Middle frontal gyrus (tissue), 1 donor: ENCODE measurements at regions not wholly inside any gene's neighbourhood (a gene's known extent, or its start where the extent isn't known, plus 50 kb on each side); places are given as distances from the start of the nearest gene placed in this dataset.

Experiments
- DNase-seq: peaks from one replicate; pipeline ENCODE4 v3.0.0-alpha.2; 2015; ENCODE audit warnings: low spot score; ENCODE audit errors: extremely low spot score

DNA sequence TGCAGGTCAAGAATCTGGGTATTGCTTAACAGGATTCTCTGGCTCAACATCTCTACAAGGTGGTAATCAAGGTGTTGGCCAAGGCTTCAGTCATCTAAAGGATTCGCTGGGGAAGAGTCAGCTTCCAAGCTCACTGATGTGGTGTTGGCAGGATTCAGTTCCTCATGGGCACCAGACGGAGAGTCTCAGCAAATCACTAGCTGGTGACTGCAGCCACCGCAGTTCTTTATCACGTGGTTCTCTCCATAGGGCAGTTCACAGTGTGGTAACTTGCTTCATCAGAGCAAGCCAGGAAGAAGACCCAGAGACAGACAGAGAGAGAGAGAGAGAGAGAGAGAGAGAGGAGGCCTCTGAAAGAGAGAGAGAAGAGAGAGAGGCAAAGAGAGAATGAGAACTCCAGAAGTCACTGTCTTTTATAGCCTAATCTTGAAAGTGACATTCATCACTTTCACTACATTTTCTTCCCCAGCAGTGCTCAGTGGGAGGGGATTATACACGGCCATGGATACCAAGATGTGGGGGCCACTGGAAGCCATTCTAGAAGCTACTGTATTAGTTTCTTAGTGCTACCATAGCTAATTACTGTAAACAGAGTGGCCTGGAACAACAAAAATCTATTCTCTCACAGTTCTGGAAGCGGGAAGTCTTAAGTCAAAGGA, 109.2 kb upstream of the SMIM23 start:
- no peak for DNase-seq

DNA sequence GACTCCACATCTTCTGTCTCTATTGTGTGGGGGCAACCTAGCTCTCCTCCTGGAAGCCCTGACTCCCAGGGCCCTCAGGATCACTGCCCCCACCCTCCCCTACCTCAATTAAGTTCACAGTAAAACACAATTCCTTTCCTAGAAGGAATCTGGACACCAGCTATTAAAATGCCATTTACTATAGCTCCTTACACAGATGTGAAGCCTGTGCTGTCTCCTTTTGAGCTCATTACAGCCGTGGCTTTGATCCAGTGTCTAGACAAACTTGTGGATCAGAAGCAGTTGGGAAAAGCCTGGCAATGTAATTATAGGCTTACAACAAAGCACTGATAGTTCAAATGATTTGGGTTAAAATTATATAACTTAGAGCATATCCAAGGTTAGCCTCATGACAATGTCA, 107.0 kb upstream of the SMIM23 start:
- no peak for DNase-seq

GRCh38 chr5:171680485-171680884, 105.1 kb upstream of the SMIM23 start:
- DNase-seq, result no peak

GRCh38 chr5:171681061-171681460, 104.6 kb upstream of the SMIM23 start:
- DNase-seq, result no peak

DNA sequence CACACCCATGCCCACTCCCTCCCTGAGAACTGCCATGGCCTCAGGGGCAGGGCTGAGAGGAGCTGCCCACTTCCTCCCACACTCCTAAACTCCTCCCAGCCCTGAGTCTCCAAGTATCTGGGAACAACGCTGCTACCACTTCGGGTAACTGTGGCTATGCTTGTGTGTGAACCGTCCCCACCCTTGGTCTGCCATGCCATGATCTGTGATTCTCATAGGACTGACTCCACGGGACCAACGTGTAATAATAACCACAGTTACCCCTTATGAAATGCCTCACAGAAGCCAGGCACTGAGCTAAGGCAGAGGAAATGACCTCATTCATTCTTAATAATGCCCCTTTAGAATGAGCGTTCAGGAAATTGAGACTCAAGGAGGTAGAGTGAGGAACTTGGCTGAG, 103.9 kb upstream of the SMIM23 start:
- DNase-seq, result no peak

GRCh38 chr5:171682801-171683200, 102.8 kb upstream of the SMIM23 start:
- DNase-seq, result no peak

- no peak for DNase-seq
These were observed 101.4 kb upstream of the SMIM23 start for GRCh38 chr5:171684169-171684568.

DNA sequence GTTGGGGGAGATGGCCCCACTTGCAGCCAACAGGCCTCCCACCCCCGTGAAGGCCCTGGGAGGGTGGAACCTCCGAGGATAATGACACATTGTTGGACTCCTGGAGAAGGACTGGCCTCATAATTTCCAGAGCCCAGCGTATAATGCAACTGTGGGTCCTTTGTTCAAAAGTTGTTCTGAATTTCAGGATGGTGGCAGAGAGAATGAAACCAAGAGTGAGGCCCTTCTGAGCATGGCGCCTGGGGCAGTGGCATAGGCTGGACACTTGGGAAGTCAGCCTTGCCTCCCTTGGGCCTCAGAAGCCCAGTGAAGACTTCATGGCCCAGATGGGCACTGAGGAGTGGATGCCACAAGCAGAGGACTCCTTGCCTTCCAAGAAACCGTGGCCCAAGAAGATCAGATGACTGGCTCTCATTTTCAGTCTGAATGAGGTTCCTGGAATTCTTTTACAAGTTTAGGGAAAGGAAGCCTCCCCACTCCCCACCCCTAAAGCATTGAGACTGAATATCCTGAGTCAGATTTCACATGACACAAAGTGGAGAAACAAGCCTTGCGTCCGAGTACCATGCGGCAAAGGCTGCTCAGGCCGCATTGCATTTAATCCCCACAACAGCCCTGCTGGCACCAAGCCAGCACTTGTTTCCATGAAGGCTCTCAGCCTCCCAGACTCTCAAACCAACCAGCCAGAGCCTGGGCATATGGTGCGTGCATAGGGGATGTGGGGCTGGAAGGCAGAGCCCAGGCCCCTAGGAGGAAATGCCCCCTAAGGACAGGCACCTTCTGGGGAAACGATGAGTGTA, 96.7 kb upstream of the SMIM23 start:
- no peak for DNase-seq

GRCh38 chr5:171689853-171690417, 95.7 kb upstream of the SMIM23 start:
- DNase-seq, result no peak

GRCh38 chr5:171692107-171692506, 93.5 kb upstream of the SMIM23 start:
- no peak for DNase-seq

GRCh38 chr5:171692936-171693335, 92.7 kb upstream of the SMIM23 start:
- DNase-seq, result no peak

DNA sequence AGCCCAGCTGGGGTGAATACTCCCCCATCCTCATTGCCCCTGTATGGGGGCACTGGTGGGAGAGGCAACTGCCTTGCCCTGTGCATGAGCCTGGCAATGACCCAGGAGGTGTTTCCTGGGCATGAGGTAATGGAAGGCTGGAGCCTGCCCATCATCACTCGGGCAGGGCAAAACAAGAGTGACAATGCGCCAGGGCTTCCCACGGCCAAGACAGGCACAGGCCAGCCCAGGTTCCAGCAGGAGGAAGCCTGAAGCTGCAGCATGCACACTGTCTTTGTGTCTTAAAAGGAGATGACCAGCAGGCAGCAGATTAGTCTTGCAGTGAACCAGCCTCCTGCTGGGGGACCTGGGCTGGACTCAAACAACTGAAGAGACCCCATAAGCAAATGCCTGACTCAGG, 92.2 kb upstream of the SMIM23 start:
- no peak for DNase-seq

- DNase-seq, result no peak
These were observed 89.8 kb upstream of the SMIM23 start for GRCh38 chr5:171695804-171696203.

- DNase-seq, result no peak
These were observed 88.2 kb upstream of the SMIM23 start for GRCh38 chr5:171697221-171698102.

GRCh38 chr5:171700318-171700912, 85.2 kb upstream of the SMIM23 start:
- no peak for DNase-seq

DNA sequence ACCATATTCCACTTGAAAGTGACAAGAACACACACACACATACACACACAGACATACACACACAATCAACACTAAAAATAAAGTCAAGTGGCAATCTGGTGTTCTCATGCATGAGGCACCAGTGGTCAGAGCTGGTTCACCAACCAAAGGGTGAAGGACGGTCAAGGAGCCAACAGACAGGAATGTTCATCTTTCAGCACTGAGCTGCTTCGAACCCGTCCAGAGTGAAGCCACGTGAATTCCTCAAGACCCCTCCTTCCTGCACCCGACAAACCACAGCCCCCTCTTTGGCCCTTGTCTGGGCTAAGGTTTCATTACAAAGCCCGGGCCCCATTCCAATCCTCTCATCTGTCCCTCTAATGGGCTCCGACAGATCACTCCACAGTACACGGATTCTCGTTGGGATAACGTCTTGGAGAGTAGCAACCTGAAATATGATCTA, 84.5 kb upstream of the SMIM23 start:
- DNase-seq, result no peak

DNA sequence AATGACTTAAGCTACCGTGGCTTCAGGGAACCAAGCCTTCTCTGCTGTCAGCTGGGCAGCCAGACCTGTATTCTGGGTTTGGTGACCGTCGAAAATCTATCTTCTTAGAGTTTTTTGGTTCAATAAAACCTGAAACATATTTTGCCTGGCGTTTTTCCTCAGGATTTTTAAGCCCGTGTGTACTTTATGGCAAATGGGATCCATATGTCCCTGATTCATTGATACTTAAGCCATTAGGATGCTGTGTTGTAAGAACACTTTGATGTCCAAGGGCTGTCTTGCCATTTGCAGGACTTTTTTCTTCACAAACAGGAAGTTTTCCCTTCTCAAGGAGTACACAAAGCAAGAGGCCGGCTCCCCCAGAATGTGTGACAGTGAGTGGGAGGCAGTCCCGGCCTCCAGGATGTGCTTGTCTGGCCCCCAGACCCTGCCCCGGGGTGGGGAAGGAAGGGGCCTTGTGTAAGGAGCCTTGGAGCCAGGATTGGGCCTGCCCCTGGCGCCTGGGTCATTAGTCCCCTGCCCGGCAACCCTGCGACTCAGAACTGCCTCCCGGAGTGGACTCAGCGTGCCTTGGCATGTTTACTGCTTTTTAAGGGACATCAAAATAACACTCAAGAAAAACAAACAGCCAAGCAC, 83.4 kb upstream of the SMIM23 start:
- no peak for DNase-seq

DNA sequence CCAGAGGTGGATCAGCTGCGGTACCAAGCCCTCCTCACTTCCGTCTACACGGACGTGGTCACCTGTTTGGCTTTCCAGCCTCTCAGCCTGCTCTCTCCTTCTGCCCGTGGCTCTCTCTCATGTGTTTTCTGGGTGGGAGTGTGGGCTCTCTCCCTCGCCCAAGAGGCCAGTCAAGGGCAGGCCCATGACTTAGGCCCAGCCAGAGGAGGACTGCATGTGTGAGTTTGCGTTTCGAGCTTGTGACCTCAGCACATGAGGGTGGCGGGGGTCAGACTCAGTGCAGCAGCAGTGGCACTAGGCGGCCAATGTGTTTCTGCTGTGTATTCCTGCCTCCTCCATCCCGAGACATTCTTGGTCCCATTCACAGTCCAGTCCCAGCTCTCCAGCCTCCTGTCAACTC, 82.5 kb upstream of the SMIM23 start:
- DNase-seq, result no peak

GRCh38 chr5:171705036-171705435, 80.6 kb upstream of the SMIM23 start:
- DNase-seq, result no peak

GRCh38 chr5:171705830-171706468, 79.7 kb upstream of the SMIM23 start:
- DNase-seq, result no peak
